ENCODE measurements at regions not wholly inside any gene's neighbourhood (a gene's known extent, or its start where the extent isn't known, plus 50 kb on each side); places are given as distances from the start of the nearest gene placed in this dataset.

- TF ChIP-seq, protein P1, sequence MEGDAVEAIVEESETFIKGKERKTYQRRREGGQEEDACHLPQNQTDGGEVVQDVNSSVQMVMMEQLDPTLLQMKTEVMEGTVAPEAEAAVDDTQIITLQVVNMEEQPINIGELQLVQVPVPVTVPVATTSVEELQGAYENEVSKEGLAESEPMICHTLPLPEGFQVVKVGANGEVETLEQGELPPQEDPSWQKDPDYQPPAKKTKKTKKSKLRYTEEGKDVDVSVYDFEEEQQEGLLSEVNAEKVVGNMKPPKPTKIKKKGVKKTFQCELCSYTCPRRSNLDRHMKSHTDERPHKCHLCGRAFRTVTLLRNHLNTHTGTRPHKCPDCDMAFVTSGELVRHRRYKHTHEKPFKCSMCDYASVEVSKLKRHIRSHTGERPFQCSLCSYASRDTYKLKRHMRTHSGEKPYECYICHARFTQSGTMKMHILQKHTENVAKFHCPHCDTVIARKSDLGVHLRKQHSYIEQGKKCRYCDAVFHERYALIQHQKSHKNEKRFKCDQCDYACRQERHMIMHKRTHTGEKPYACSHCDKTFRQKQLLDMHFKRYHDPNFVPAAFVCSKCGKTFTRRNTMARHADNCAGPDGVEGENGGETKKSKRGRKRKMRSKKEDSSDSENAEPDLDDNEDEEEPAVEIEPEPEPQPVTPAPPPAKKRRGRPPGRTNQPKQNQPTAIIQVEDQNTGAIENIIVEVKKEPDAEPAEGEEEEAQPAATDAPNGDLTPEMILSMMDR (IDR thresholded peaks at IDR 0.05; ENCODE audit: insufficient read depth, low read length) = no peak
- TF ChIP-seq POLR2AphosphoS5 (IDR thresholded peaks at IDR 0.05; ENCODE audit: low read depth) (no peak), REST (IDR thresholded peaks at IDR 0.05; ENCODE audit: insufficient replicate concordance, low read depth) (no peak), GABPA (IDR thresholded peaks at IDR 0.05; ENCODE audit: low read depth) (no peak), SPI1 (IDR thresholded peaks at IDR 0.05; ENCODE audit: borderline replicate concordance, low read depth) (no peak)
Measured at GRCh38 chr3:44109771-44110361, 131.8 kb upstream of the TOPAZ1 start.

Measured in HL-60 (cell line).